ENCODE measurements at regions not wholly inside any gene's neighbourhood (a gene's known extent, or its start where the extent isn't known, plus 50 kb on each side); places are given as distances from the start of the nearest gene placed in this dataset.

DNA sequence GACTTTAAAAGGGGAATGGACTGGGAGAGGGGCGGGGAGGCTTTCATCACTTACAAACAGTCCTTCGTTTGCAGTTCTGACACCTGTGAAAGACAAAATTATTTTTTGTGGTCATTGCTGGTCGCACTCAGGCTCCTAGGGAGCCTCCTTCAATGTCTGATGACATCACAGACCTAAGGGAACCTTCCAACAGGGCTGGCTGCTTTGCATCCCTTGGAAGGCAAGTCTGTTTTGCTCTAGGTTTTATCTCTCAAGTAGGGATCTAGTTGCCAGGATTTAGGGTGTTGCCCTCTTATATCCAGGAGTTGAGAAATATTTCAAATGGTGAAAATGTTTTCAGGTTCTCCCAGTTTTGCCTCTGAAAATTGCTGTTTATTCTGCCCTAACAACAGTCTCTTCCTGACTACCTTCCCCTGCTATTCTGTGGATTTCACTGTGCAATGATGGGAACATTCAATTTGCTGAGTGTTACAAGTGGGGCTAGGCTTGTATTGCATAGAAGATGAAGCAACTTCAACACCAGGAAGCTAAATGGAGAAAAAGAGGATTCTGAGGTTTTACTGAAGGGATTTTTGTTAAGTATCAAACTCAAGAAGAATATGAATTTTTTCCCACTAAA is 75.9 kb upstream of the ARRDC4 start:
- TF ChIP-seq, protein P1, sequence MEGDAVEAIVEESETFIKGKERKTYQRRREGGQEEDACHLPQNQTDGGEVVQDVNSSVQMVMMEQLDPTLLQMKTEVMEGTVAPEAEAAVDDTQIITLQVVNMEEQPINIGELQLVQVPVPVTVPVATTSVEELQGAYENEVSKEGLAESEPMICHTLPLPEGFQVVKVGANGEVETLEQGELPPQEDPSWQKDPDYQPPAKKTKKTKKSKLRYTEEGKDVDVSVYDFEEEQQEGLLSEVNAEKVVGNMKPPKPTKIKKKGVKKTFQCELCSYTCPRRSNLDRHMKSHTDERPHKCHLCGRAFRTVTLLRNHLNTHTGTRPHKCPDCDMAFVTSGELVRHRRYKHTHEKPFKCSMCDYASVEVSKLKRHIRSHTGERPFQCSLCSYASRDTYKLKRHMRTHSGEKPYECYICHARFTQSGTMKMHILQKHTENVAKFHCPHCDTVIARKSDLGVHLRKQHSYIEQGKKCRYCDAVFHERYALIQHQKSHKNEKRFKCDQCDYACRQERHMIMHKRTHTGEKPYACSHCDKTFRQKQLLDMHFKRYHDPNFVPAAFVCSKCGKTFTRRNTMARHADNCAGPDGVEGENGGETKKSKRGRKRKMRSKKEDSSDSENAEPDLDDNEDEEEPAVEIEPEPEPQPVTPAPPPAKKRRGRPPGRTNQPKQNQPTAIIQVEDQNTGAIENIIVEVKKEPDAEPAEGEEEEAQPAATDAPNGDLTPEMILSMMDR (IDR thresholded peaks at IDR 0.05): no peak
- no peak for TF ChIP-seq POLR2A (IDR thresholded peaks at IDR 0.05)
